ENCODE measurements at regions not wholly inside any gene's neighbourhood (a gene's known extent, or its start where the extent isn't known, plus 50 kb on each side); places are given as distances from the start of the nearest gene placed in this dataset.

DNA sequence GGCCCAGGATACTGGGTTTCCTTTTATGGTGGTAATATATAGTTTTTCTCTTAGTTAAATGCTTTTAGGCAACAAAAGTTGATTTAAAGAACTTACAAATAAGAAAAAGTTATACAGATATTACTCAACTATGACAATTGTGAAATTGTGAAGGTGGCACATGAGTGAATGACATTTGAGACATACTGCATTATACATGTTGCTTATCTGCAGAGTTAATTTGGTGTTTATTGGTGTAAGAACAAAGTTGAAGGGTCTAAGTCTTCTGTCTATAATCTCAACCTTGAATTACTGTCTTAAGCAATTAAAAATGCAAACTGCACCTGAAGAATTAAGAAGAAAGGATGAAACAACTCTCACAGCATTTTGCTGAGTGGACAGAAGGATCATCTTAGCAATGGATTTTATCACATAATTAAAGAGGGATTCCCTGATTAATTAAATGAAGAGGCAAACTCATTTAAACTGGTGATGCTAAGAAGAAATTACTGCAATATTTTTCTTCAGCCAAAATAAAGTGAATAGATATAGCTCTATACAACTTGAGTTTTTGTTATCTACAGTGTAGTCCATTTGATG, 298.9 kb upstream of the TGFBR2 start:
- Histone ChIP-seq H3K27me3 (no peaks in the 10 kb centered on the region), H3K27ac (no peak overlapping the region), H3K36me3 (no peaks in the 10 kb centered on the region), H3K4me1 (ENCODE audit: control insufficient read depth in 1 of 2, insufficient read depth in 1 of 2, low read depth in 1 of 2, low read length in 1 of 2) (no peaks in the 10 kb centered on the region), H3K9me3 (no peaks in the 10 kb centered on the region), H3K4me3 (ENCODE audit: low read depth in 1 of 2, low read length in 1 of 2) (no peak overlapping the region)
- TF ChIP-seq CTCF (IDR thresholded peaks at IDR 0.05), result no peak

GRCh38 chr3:30308131-30308530, 298.3 kb upstream of the TGFBR2 start:
- no peak overlapping the region for H3K4me3 ChIP-seq (ENCODE audit: low read depth in 1 of 2, low read length in 1 of 2)
- H3K27me3 ChIP-seq, result no peaks in the 10 kb centered on the region
- no peaks in the 10 kb centered on the region for H3K4me1 ChIP-seq (ENCODE audit: control insufficient read depth in 1 of 2, insufficient read depth in 1 of 2, low read depth in 1 of 2, low read length in 1 of 2)
- H3K27ac ChIP-seq, result no peak overlapping the region
- no peak for TF ChIP-seq CTCF (IDR thresholded peaks at IDR 0.05)
- H3K9me3 ChIP-seq, result no peaks in the 10 kb centered on the region
- no peaks in the 10 kb centered on the region for H3K36me3 ChIP-seq

DNA sequence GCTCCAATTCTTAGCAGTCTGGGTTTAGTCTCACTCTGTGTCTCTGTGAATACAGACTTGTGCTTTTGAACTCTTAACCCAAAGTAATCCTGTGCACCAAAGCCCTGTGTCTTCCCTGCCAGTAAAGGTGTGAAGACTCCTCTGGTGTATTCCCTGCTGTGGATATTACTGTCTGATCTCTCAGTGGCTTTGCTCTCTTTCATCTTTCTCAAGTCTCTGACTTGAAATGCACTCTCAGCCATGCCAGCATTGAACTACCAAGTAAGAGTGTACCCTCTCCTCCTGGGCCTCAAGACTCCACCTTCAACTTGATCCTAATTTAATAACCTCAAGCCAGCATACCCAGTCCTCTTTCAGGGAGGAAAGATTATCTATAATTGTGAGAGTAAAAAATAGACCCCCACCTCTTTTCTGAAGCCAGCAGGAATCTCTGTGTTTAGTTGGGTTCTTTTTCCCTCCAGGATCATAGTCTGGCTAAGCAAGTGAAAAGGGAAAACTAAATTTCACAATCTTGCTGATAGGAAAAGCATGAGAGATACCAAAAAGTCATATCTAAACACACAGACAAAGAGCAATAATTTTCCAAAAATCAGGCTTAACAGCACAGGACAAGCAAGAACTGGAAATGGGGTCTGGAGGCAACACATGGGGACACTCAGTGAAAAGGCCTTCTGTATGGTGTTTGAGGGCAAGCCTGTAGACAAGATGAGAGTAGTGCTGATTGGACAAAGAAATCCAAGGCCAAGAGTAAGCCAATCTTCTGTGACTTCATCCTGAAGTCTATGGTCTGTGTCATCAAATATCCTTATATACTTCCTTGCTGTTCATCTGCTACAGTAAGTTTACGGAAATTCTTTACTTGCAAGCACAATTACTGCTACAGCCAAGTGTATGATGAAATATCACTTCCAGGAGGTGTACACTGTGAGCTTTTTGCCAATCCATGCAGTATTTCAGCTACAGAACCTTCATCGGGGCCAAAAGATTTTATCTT, 296.1 kb upstream of the TGFBR2 start:
- H3K27ac ChIP-seq, result no peak overlapping the region
- TF ChIP-seq CTCF (IDR thresholded peaks at IDR 0.05), result no peak
- H3K4me3 ChIP-seq (ENCODE audit: low read depth in 1 of 2, low read length in 1 of 2), result no peak overlapping the region

DNA sequence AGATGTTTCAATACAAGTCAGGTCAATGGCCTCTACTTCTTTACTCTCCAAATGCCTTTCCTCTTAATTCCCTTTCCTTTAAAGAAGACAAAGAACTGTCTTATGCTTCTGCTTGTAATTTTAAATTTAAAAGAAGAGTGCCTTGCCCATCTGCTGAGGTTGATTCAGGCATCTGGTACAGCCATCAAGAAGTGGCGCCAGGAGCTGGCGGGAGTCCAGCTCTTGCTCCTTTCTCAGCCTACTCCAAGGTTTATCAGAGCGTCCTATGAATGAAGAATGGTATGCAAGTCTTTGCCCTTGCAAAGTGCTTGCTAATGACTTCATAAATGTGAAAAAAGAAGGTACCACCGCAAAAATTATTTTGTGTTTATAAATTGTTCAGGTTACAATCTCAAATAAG, 294.6 kb upstream of the TGFBR2 start:
- Histone ChIP-seq H3K27me3 (no peaks in the 10 kb centered on the region), H3K4me3 (ENCODE audit: low read depth in 1 of 2, low read length in 1 of 2) (no peak overlapping the region), H3K27ac (no peak overlapping the region), H3K9me3 (no peaks in the 10 kb centered on the region), H3K4me1 (ENCODE audit: control insufficient read depth in 1 of 2, insufficient read depth in 1 of 2, low read depth in 1 of 2, low read length in 1 of 2) (peaks cover 12 to 18% of the 10 kb centered on the region in 2 experiments), H3K36me3 (no peaks in the 10 kb centered on the region)
- TF ChIP-seq CTCF (IDR thresholded peaks at IDR 0.05), result no peak

More for the DNA sequence above, 296.1 kb upstream of the TGFBR2 start:
- Histone ChIP-seq H3K9me3 (no peaks in the 10 kb centered on the region), H3K36me3 (no peaks in the 10 kb centered on the region), H3K4me1 (ENCODE audit: control insufficient read depth in 1 of 2, insufficient read depth in 1 of 2, low read depth in 1 of 2, low read length in 1 of 2) (peaks cover 0 to 2% of the 10 kb centered on the region in 2 experiments), H3K27me3 (no peaks in the 10 kb centered on the region)

GRCh38 chr3:30313840-30314239, 292.6 kb upstream of the TGFBR2 start:
- H3K4me3 ChIP-seq (ENCODE audit: low read depth in 1 of 2, low read length in 1 of 2), result no peak overlapping the region

More at GRCh38 chr3:30313840-30314239, 292.6 kb upstream of the TGFBR2 start:
- no peak for TF ChIP-seq CTCF (IDR thresholded peaks at IDR 0.05)
- Histone ChIP-seq H3K9me3 (no peaks in the 10 kb centered on the region), H3K27ac (no peak overlapping the region), H3K36me3 (no peaks in the 10 kb centered on the region), H3K4me1 (ENCODE audit: control insufficient read depth in 1 of 2, insufficient read depth in 1 of 2, low read depth in 1 of 2, low read length in 1 of 2) (peaks cover 12 to 26% of the 10 kb centered on the region in 2 experiments), H3K27me3 (no peaks in the 10 kb centered on the region)
